GM19025 (cell line): ENCODE measurements at regions not wholly inside any gene's neighbourhood (a gene's known extent, or its start where the extent isn't known, plus 50 kb on each side); places are given as distances from the start of the nearest gene placed in this dataset.
"Not testable (repeated sequence)": the region's sequence is repeated elsewhere in the genome, so short reads cannot be mapped to it uniquely, and the experiment has no call there.

Experiments used
- ATAC-seq: cut with Tn5 transposase; IDR thresholded peaks from one replicate; pipeline ENCODE4 v1.9.1; 2021; ENCODE audit warnings: mild to moderate bottlenecking, low read depth, moderate library complexity; ENCODE audit not compliant: unreplicated experiment

GRCh38 chr10:4597898-4598297, 228.1 kb upstream of the AKR1E2 start:
- ATAC-seq: not testable (repeated sequence)

DNA sequence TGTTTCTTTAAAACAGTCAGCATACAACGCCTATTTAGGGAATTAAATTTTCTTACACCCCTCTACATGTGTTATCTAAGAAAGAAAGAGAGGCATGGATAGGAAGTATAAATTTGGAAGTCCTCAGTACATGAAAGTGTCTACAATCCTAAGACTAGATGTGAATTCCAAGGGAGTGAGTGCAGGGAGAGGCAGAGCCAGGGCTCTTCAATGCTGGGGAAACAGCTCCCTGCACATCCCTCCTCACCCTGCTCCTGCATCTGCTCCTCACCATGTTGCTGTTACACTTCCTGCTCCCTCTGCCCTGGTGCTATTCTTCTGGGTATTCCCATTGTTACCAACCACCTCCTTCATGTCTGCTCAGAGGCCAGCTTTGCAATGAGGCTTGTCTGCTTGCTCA, 229.1 kb upstream of the AKR1E2 start:
- ATAC-seq: no peak

- no peak for ATAC-seq
Measured at GRCh38 chr10:4595719-4596319, 230.2 kb upstream of the AKR1E2 start.

DNA sequence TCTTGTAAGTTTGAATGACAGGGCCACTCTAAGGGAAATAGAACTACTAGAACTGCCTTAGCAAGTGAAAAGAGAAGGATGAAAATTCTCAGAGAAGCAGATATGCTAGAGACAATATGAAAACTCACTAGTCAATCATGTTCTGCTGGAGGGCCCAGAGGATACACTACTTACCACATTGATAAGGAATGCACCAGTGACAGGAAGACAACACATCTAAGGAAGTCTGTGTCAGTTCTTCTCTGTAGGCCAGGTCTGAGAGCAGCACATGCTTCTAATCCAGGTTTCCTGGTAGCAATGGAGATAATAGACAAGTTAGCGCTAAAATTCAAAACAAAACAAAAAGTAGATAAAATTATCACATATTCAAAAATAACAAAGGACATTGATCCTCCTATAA, 235.2 kb upstream of the AKR1E2 start:
- no peak for ATAC-seq

- ATAC-seq: no peak
Measured at GRCh38 chr10:4588824-4589223, 237.2 kb upstream of the AKR1E2 start.

DNA sequence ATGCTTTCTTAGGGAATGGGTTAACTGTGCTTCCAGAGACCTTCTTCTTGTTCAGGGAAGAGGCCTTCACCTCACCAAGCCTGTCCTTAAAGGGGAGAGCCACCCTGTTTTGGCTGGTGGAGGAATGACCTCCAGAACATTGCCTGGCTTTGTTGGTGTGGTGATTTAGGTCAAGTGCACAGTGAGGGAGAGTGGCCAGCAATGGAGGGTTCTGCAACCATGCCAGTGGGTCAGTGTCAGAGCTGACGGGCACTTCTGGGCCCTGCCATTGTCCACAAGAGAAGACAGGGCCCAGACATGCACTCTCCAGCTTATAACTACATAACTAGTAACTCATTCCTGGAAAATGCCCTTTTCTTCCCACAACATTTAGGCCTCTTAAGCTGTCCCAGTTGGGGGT, 238.5 kb upstream of the AKR1E2 start:
- no peak for ATAC-seq

- ATAC-seq: no peak
Measured at GRCh38 chr10:4586776-4587175, 239.2 kb upstream of the AKR1E2 start.

- no peak for ATAC-seq
Measured at GRCh38 chr10:4581929-4582328, 244.1 kb upstream of the AKR1E2 start.

- ATAC-seq: no peak
Measured at GRCh38 chr10:4579844-4580243, 246.2 kb upstream of the AKR1E2 start.

DNA sequence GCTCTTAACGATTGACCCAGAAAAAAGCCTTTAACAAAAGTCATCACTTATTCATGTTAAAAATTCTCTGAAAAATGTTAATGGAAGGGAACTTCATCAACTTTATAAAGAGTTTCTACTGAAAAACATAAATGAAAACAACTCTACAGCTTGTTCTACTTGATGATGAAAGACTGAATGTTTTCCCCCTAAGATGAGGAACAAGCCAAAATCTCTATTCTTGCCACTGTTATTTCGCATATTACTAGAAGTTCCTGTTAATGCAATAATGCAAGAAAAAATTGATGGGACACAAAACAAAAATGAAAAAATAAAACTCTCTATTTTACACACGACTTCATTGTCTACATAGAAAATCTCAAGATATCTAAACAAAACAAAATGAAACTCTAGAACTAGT, 249.8 kb upstream of the AKR1E2 start:
- ATAC-seq: no peak

GRCh38 chr10:4569151-4569550, 256.9 kb upstream of the AKR1E2 start:
- ATAC-seq: no peak

DNA sequence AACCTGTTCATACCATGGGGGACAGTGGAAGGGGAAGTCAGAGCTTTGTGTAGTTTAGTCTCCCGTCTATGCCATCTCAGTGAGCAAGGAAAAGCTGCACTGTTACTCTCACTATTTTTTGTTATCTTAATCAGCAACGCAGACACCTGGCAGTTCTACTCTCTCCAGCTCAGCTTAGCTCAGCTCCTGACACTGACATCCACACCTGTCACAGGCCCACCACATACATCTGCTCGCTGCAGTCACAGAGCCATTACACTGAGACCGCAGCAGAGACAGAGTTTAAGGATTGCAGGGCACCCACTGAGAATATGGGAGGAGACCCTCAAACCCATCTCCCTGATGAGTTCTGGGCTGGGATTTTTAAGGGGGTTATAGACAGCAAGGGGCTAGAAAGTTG, 257.3 kb upstream of the AKR1E2 start:
- ATAC-seq: no peak

DNA sequence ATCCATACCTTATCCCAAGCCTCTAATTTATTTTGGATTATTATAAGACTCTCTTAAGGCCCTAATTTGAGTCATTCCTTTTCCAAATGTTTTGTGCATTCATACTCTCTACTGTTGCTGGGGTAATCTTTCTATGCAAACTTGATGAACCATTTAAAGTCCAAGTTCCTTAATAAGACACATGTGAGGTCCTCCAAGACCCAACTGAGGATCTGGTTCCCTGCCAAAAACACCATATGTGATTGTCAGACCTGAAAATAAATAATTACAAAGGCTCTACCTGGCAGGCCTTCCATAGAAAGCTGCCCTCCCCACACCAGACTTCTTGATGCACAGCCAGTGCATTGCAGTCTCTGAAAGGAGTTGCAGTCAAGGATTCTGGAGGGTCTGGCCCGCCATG, 257.9 kb upstream of the AKR1E2 start:
- no peak for ATAC-seq

DNA sequence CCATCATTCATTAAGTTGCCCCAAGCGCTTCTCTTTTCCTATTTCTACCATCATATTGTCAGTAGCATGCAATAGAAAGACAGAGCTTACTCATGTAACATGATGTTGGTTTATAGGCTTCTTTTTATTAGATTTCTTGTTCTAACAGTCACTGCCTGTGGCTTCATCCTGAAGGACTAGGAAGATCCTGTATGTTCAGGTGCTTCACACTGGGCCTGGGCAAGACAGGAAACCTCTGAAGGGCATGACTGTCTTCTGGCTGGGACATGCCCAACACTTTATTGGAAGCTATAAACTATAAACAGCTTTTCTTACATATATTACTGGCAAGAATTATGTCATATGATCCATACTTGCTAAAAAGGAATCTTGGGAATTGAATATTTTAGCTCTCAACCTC, 258.4 kb upstream of the AKR1E2 start:
- ATAC-seq: no peak

- no peak for ATAC-seq
Measured at GRCh38 chr10:4566011-4566410, 260.0 kb upstream of the AKR1E2 start.

GRCh38 chr10:4561296-4561695, 264.7 kb upstream of the AKR1E2 start:
- ATAC-seq: no peak

DNA sequence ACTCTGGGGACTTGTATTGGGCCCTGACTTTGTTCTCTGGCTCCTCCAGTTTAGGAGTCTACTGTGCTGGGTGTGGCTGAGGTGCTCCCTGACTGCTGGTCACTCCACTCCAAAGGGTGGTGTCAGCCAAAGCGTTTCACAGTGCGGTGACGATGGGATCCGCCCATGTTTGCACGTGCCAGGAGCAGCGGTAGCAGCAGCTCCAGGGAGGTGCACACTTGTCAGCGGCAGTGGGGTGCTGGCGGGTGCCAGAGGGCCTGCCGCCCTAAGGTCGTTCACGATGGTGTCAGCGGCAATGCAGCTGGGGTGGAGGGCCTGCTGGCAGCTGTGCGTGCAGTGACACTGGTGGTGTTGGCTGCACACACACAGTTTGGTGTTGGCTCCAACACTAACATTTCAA, 268.5 kb upstream of the AKR1E2 start:
- no peak for ATAC-seq

GRCh38 chr10:4556527-4556926, 269.5 kb upstream of the AKR1E2 start:
- no peak for ATAC-seq

DNA sequence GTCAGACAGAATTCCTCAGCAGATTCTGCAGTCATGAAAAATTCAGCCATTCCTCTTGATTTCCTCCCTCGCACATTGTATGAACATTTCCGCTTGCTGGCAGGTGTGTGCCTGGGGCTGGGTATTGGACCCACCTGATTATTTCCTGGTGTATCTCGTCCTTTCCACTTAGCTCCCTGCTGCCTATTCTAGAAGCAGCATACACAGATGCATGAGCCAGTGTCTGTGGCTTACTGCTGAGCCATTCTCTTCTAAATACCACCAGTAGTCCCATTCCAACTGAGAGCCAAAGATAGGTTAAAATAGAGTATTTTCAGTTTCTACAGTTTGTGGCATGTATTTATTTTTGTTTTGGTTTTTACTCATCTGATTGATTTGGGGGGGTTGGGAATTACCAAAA, 270.1 kb upstream of the AKR1E2 start:
- ATAC-seq: no peak

GRCh38 chr10:4549139-4549653, 276.8 kb upstream of the AKR1E2 start:
- no peak for ATAC-seq

DNA sequence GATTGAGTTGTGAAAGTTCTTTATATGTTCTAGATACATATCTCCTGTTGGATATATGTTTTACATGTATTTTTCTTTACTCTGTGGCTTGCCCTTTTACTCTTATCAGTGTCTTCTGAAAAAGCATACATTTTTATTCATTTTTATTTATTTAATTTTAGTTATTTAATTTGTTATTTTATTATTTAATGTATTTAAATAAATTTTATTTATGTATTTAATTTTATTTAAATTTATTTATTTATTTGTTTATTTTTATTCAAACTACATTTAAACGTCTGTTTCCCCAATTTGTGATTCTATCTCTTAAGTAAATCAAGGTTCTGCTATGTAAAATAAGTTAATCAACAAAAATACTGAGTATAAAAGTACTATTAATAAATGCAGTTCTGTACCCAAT, 279.1 kb upstream of the AKR1E2 start:
- no peak for ATAC-seq

DNA sequence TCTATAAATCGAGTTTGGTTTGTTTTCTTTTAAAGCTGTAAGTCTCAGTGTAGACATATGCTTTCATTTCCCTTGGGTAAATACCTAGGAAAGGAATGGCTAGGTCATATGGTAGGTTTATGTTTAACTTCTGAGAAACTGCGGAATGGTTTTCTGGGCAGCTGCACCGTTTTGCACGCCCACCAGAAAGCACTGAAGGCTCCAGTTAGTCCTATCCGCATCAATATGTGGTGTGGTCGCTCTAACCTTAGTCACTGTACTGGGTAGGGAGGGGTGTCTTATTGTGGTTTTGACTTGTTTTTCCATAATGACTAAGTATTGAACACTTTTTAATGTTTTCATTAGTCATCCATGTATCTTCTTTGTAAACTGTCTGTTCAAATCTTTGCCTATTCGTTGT, 279.5 kb upstream of the AKR1E2 start:
- ATAC-seq: no peak

- no peak for ATAC-seq
Measured at GRCh38 chr10:4545062-4545461, 280.9 kb upstream of the AKR1E2 start.
